Osteoblast (primary cell): ENCODE measurements at regions not wholly inside any gene's neighbourhood (a gene's known extent, or its start where the extent isn't known, plus 50 kb on each side); places are given as distances from the start of the nearest gene placed in this dataset.

Source experiments
- DNase-seq: peaks from one replicate; pipeline ENCODE4 v3.0.0; 2011; ENCODE audit warnings: low spot score, mixed read lengths; ENCODE audit not compliant: insufficient read length; ENCODE audit errors: missing footprints
- H2AFZ ChIP-seq: 2 replicates; pipeline ENCODE4 v1.6.0; 2011; ENCODE audit warnings: mild to moderate bottlenecking, low read length
- H3K27ac ChIP-seq: 2 replicates; pipeline ENCODE4 v1.5.1; 2011; ENCODE audit warnings: mild to moderate bottlenecking, low read depth, low read length, moderate library complexity
- H3K27me3 ChIP-seq: 2 replicates; pipeline ENCODE4 v1.6.0; 2012; ENCODE audit warnings: mild to moderate bottlenecking, control low read depth, inconsistent platforms, low read length, moderate library complexity; ENCODE audit not compliant: insufficient read depth
- H3K36me3 ChIP-seq: 2 replicates; pipeline ENCODE4 v1.5.1; 2011; ENCODE audit warnings: mild to moderate bottlenecking, low read length, control low read depth, moderate library complexity; ENCODE audit not compliant: insufficient read depth
- H3K4me1 ChIP-seq: 2 replicates; pipeline ENCODE4 v1.5.1; 2011; ENCODE audit warnings: mild to moderate bottlenecking, low read length, control low read depth, moderate library complexity; ENCODE audit not compliant: insufficient read depth
- H3K4me2 ChIP-seq: 2 replicates; pipeline ENCODE4 v1.6.0; 2011; ENCODE audit warnings: mild to moderate bottlenecking, low read length; ENCODE audit not compliant: insufficient read depth
- H3K4me3 ChIP-seq: fragments of 200-600 bp; sonication (generic); 3 replicates; pipeline ENCODE4 v1.5.1; 2012; ENCODE audit warnings: mild to moderate bottlenecking, low read length, inconsistent platforms; ENCODE audit not compliant: insufficient read depth
- H3K79me2 ChIP-seq: 2 replicates; pipeline ENCODE4 v1.6.0; 2012; ENCODE audit warnings: mild to moderate bottlenecking, low read length, control low read depth, inconsistent platforms; ENCODE audit not compliant: insufficient read depth
- H3K9me3 ChIP-seq: 2 replicates; pipeline ENCODE4 v1.5.1; 2011; ENCODE audit warnings: low read depth, low read length, control low read depth
- H4K20me1 ChIP-seq: 2 replicates; pipeline ENCODE4 v1.6.0; 2012; ENCODE audit warnings: mild to moderate bottlenecking, low read length, control low read depth; ENCODE audit not compliant: insufficient read depth
- TF ChIP-seq, protein P1 (sequence below): IDR thresholded peaks from 2 replicates; pipeline ENCODE4 v1.5.1; 2011; ENCODE audit warnings: mild to moderate bottlenecking, low read depth, low read length, moderate library complexity; ENCODE audit errors: extremely low read depth

GRCh38 chr2:595831-596592, 81.2 kb downstream of the TMEM18 start:
- Histone ChIP-seq H2AFZ (no peak overlapping the region), H3K79me2 (no peaks in the 10 kb centered on the region), H3K4me1 (no peaks in the 10 kb centered on the region), H3K9me3 (no peaks in the 10 kb centered on the region), H4K20me1 (no peaks in the 10 kb centered on the region), H3K4me2 (no peak overlapping the region), H3K27me3 (no peaks in the 10 kb centered on the region), H3K4me3 (no peak overlapping the region), H3K27ac (no peak overlapping the region), H3K36me3 (no peaks in the 10 kb centered on the region)
- no peak for DNase-seq
- TF ChIP-seq, protein P1, sequence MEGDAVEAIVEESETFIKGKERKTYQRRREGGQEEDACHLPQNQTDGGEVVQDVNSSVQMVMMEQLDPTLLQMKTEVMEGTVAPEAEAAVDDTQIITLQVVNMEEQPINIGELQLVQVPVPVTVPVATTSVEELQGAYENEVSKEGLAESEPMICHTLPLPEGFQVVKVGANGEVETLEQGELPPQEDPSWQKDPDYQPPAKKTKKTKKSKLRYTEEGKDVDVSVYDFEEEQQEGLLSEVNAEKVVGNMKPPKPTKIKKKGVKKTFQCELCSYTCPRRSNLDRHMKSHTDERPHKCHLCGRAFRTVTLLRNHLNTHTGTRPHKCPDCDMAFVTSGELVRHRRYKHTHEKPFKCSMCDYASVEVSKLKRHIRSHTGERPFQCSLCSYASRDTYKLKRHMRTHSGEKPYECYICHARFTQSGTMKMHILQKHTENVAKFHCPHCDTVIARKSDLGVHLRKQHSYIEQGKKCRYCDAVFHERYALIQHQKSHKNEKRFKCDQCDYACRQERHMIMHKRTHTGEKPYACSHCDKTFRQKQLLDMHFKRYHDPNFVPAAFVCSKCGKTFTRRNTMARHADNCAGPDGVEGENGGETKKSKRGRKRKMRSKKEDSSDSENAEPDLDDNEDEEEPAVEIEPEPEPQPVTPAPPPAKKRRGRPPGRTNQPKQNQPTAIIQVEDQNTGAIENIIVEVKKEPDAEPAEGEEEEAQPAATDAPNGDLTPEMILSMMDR = no peak

DNA sequence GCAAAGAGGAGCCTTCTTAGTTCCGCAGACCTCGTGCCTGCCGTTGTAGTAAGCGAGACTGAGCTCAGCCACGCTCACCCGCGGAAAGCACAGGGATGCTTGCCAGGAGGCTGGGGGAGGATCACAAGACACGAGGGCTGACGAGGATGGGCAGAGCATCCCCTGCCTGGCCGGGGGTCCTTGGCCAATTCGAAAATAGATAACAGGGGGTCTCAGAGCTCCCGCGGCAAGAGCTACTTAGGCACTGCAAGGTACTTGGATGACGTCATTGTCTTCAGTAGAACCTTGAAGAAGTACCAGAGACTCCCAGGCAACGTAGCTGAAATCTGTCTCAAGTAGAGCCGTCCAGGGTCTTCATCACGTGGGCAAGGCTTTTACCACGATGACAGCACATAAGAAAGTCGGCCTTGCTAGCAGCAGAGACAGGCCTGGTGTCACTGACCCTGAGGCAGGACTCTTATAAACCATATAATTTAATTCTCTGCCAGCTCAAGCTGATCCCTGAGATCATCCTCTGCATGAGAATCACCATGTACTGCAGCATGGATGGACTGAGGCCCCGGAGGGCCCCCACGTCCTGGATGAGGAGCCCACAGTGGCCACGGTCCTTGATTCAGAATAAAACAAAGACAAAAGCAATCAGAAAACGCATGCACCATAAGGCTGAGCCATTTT, 81.9 kb downstream of the TMEM18 start:
- Histone ChIP-seq H3K4me3 (no peak overlapping the region), H3K36me3 (no peaks in the 10 kb centered on the region), H3K27me3 (no peaks in the 10 kb centered on the region), H3K4me1 (no peaks in the 10 kb centered on the region), H3K4me2 (no peak overlapping the region), H2AFZ (no peak overlapping the region), H4K20me1 (no peaks in the 10 kb centered on the region), H3K27ac (no peak overlapping the region), H3K9me3 (no peaks in the 10 kb centered on the region), H3K79me2 (no peaks in the 10 kb centered on the region)
- no peak for DNase-seq
- TF ChIP-seq, protein P1 = no peak

GRCh38 chr2:594297-594949, 82.8 kb downstream of the TMEM18 start:
- H3K4me2 ChIP-seq = no peak overlapping the region
- no peak overlapping the region for H3K27ac ChIP-seq
- no peaks in the 10 kb centered on the region for H3K36me3 ChIP-seq
- no peaks in the 10 kb centered on the region for H3K4me1 ChIP-seq
- TF ChIP-seq, protein P1 = no peak
- no peak for DNase-seq
- no peak overlapping the region for H3K4me3 ChIP-seq
- H2AFZ ChIP-seq = no peak overlapping the region
- H3K79me2 ChIP-seq = no peaks in the 10 kb centered on the region
- H3K27me3 ChIP-seq = no peaks in the 10 kb centered on the region
- H3K9me3 ChIP-seq = no peaks in the 10 kb centered on the region
- H4K20me1 ChIP-seq = no peaks in the 10 kb centered on the region

DNA sequence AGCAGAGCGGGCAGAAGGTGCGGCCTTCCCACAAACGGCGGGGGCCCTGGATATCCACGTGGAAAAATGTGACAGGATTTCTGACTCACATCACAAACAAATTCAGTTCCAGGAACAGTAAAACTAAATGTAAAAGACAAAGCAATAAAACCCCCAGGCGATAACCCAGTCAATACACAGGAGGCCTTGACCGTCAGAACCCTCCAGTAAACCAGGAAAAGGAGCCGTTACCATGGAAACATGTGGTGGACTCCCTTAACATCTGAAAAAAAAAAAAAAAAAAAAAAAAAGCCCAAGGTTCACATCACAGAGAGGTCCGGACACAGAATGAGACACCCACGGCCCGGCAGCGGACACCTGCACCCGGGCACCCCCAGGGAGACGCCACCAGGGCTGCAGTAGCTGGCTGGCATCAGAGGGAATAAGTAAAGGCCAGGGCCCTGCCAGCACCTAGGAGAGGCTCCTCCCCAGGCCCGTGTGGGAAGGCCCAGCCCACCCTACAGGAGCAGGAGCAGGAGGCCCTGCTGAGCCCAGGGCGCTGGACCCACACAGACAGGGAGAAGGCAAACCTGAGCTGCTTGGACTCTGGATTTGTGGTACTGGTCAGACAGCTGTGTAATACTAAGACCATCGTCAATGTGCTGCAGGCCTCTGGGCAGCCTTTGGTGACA, 83.7 kb downstream of the TMEM18 start:
- Histone ChIP-seq H3K4me1 (no peaks in the 10 kb centered on the region), H3K4me2 (no peak overlapping the region), H3K27me3 (no peaks in the 10 kb centered on the region), H3K4me3 (no peak overlapping the region), H3K27ac (no peak overlapping the region), H3K79me2 (no peaks in the 10 kb centered on the region), H2AFZ (no peak overlapping the region), H3K36me3 (no peaks in the 10 kb centered on the region), H4K20me1 (no peaks in the 10 kb centered on the region), H3K9me3 (no peaks in the 10 kb centered on the region)
- TF ChIP-seq, protein P1 = no peak
- no peak for DNase-seq
